Large intestine (tissue), 3 donors: ENCODE measurements at regions not wholly inside any gene's neighbourhood (a gene's known extent, or its start where the extent isn't known, plus 50 kb on each side); places are given as distances from the start of the nearest gene placed in this dataset.

Experiments
- DNase-seq, 2 donors: peaks; one replicate each; pipeline versions ENCODE4 v3.0.0 to v3.0.0-alpha.2; 2013
- H3K27ac ChIP-seq: one replicate; pipeline ENCODE4 v1.5.1; 2013; ENCODE audit warnings: low read length
- H3K27me3 ChIP-seq: 2 replicates; pipeline ENCODE4 v1.6.1; 2013; ENCODE audit warnings: low read length; ENCODE audit not compliant: control insufficient read depth, insufficient read depth
- H3K36me3 ChIP-seq: 2 replicates; pipeline ENCODE4 v1.6.1; 2013; ENCODE audit warnings: low read length; ENCODE audit not compliant: control insufficient read depth, insufficient read depth
- H3K4me1 ChIP-seq: one replicate; pipeline ENCODE4 v1.6.1; 2013; ENCODE audit warnings: low read length; ENCODE audit not compliant: control insufficient read depth, insufficient read depth
- H3K4me3 ChIP-seq: one replicate; pipeline ENCODE4 v1.5.1; 2013; ENCODE audit warnings: low read length
- H3K9me3 ChIP-seq: one replicate; pipeline ENCODE4 v1.6.1; 2013; ENCODE audit warnings: mild to moderate bottlenecking, low read depth, low read length, moderate library complexity; ENCODE audit not compliant: control insufficient read depth
- WGBS: methylation state at CpG from one replicate; pipeline ENCODE4 v1.1.5; 2013; ENCODE audit warnings: low lambda C conversion rate; ENCODE audit not compliant: insufficient coverage; 5-methylcytosine and 5-hydroxymethylcytosine counted together

GRCh38 chr14:24744641-24745040 is 110.7 kb upstream of the GZMB start:
- 17% methylated on average over 1 of the region's 2 CpGs for WGBS
- peak overlapping the region; percentile 65 for H3K27ac ChIP-seq
- no peaks in the 10 kb centered on the region for H3K9me3 ChIP-seq
- H3K36me3 ChIP-seq: no peaks in the 10 kb centered on the region
- no peaks in the 10 kb centered on the region for H3K27me3 ChIP-seq
- peaks cover 6% of the 10 kb centered on the region for H3K4me1 ChIP-seq
- DNase-seq: peak; percentile 60 to 75
- no peak overlapping the region for H3K4me3 ChIP-seq

- DNase-seq: no peak
- Histone ChIP-seq H3K27ac (no peak overlapping the region), H3K27me3 (no peaks in the 10 kb centered on the region), H3K4me3 (no peak overlapping the region), H3K9me3 (no peaks in the 10 kb centered on the region), H3K36me3 (no peaks in the 10 kb centered on the region), H3K4me1 (peaks cover 6% of the 10 kb centered on the region)
- WGBS: 100% methylated on average over 1 of the region's 2 CpGs
Measured at GRCh38 chr14:24741871-24742270, 107.9 kb upstream of the GZMB start.

GRCh38 chr14:24735984-24736630 is 102.1 kb upstream of the GZMB start:
- no peaks in the 10 kb centered on the region for H3K4me1 ChIP-seq
- no CpG with 5 or more reads among the region's 1 CpG for WGBS
- no peaks in the 10 kb centered on the region for H3K36me3 ChIP-seq
- H3K9me3 ChIP-seq: no peaks in the 10 kb centered on the region
- H3K27me3 ChIP-seq: no peaks in the 10 kb centered on the region
- H3K4me3 ChIP-seq: no peak overlapping the region
- no peak overlapping the region for H3K27ac ChIP-seq
- DNase-seq: no peak

- no CpG with 5 or more reads among the region's 9 CpGs for WGBS
- no peak overlapping the region for H3K4me3 ChIP-seq
- no peaks in the 10 kb centered on the region for H3K36me3 ChIP-seq
- peak; percentile 75 to 78 for DNase-seq
- H3K9me3 ChIP-seq: no peaks in the 10 kb centered on the region
- H3K4me1 ChIP-seq: no peaks in the 10 kb centered on the region
- H3K27me3 ChIP-seq: no peaks in the 10 kb centered on the region
- H3K27ac ChIP-seq: no peak overlapping the region
Measured at GRCh38 chr14:24734917-24735500, 101.0 kb upstream of the GZMB start.

GRCh38 chr14:24726480-24726879 is 92.5 kb upstream of the GZMB start:
- H3K27me3 ChIP-seq: peaks cover 10% of the 10 kb centered on the region
- no CpG with 5 or more reads among the region's 7 CpGs for WGBS
- no peak overlapping the region for H3K4me3 ChIP-seq
- H3K36me3 ChIP-seq: no peaks in the 10 kb centered on the region
- DNase-seq: no peak
- no peaks in the 10 kb centered on the region for H3K4me1 ChIP-seq
- no peak overlapping the region for H3K27ac ChIP-seq
- no peaks in the 10 kb centered on the region for H3K9me3 ChIP-seq

GRCh38 chr14:24725311-24725710 is 91.3 kb upstream of the GZMB start:
- no CpG with 5 or more reads among the region's 3 CpGs for WGBS
- DNase-seq: no peak
- no peak overlapping the region for H3K4me3 ChIP-seq
- H3K9me3 ChIP-seq: no peaks in the 10 kb centered on the region
- no peak overlapping the region for H3K27ac ChIP-seq
- peaks cover 10% of the 10 kb centered on the region for H3K27me3 ChIP-seq
- no peaks in the 10 kb centered on the region for H3K4me1 ChIP-seq
- H3K36me3 ChIP-seq: no peaks in the 10 kb centered on the region

GRCh38 chr14:24721775-24722174 is 87.8 kb upstream of the GZMB start:
- no peaks in the 10 kb centered on the region for H3K9me3 ChIP-seq
- no peak overlapping the region for H3K27ac ChIP-seq
- no CpG with 5 or more reads among the region's 3 CpGs for whole genome bisulfite sequencing
- H3K4me1 ChIP-seq: no peaks in the 10 kb centered on the region
- DNase-seq: no peak
- H3K27me3 ChIP-seq: peaks cover 10% of the 10 kb centered on the region
- no peaks in the 10 kb centered on the region for H3K36me3 ChIP-seq
- no peak overlapping the region for H3K4me3 ChIP-seq

- H3K27me3 ChIP-seq: peaks cover 2% of the 10 kb centered on the region
- no peak overlapping the region for H3K27ac ChIP-seq
- DNase-seq: no peak
- H3K4me1 ChIP-seq: no peaks in the 10 kb centered on the region
- no peaks in the 10 kb centered on the region for H3K36me3 ChIP-seq
- WGBS: no CpG with 5 or more reads among the region's 2 CpGs
- no peaks in the 10 kb centered on the region for H3K9me3 ChIP-seq
- H3K4me3 ChIP-seq: no peak overlapping the region
Measured at GRCh38 chr14:24715239-24715638, 81.2 kb upstream of the GZMB start.

- Histone ChIP-seq H3K4me3 (no peak overlapping the region), H3K27me3 (peaks cover 2% of the 10 kb centered on the region), H3K4me1 (no peaks in the 10 kb centered on the region), H3K9me3 (no peaks in the 10 kb centered on the region), H3K27ac (no peak overlapping the region), H3K36me3 (no peaks in the 10 kb centered on the region)
- no peak for DNase-seq
- no CpG with 5 or more reads among the region's 4 CpGs for WGBS
Measured at GRCh38 chr14:24713404-24713803, 79.4 kb upstream of the GZMB start.

GRCh38 chr14:24712909-24713308 is 78.9 kb upstream of the GZMB start:
- Histone ChIP-seq H3K36me3 (no peaks in the 10 kb centered on the region), H3K27ac (no peak overlapping the region), H3K4me1 (no peaks in the 10 kb centered on the region), H3K9me3 (no peaks in the 10 kb centered on the region), H3K4me3 (no peak overlapping the region), H3K27me3 (peaks cover 2% of the 10 kb centered on the region)
- no peak for DNase-seq
- no CpG with 5 or more reads among the region's 6 CpGs for WGBS

- WGBS: no CpG with 5 or more reads among the region's 1 CpG
- no peak for DNase-seq
- Histone ChIP-seq H3K9me3 (no peaks in the 10 kb centered on the region), H3K36me3 (no peaks in the 10 kb centered on the region), H3K4me1 (no peaks in the 10 kb centered on the region), H3K27me3 (peaks cover 2% of the 10 kb centered on the region), H3K4me3 (no peak overlapping the region), H3K27ac (no peak overlapping the region)
Measured at GRCh38 chr14:24712374-24712773, 78.4 kb upstream of the GZMB start.
